H1 (cell line): ENCODE measurements at regions not wholly inside any gene's neighbourhood (a gene's known extent, or its start where the extent isn't known, plus 50 kb on each side); places are given as distances from the start of the nearest gene placed in this dataset.

ENCODE experiments used
- CTCF ChIA-PET: fragments of 300-600 bp; sonication (Branson Sonifier 250); formaldehyde crosslinking; loops from one replicate; lab custom pipeline; 2021; ENCODE audit not compliant: partially characterized antibody; lab: Charles Lee
- POLR2A ChIA-PET: fragments of 300-600 bp; sonication (Branson Sonifier 250); formaldehyde crosslinking; loops from one replicate; lab custom pipeline; 2021; ENCODE audit warnings: inconsistent platforms; ENCODE audit not compliant: partially characterized antibody; lab: Charles Lee
- DNase-seq, 2 experiments: peaks; one replicate each; pipeline versions ENCODE4 v3.0.0 to v3.0.0-alpha.2; 2010 to 2022; ENCODE audit warnings: low spot score in 2 of 2, low read depth in 1 of 2, mixed read lengths in 1 of 2
- FAIRE-seq: peaks from 2 replicates; lab custom pipeline; 2011; peaks lifted over from hg19 to GRCh38; lab: Jason Lieb, UNC
- H2AFZ ChIP-seq: 2 replicates; pipeline ENCODE4 v1.8.1; 2012; ENCODE audit warnings: low read length, inconsistent platforms
- H2AK5ac ChIP-seq: 2 replicates; pipeline ENCODE4 v1.6.1; 2013; ENCODE audit warnings: low read depth, low read length
- H2BK120ac ChIP-seq: replicated peaks from 2 replicates; pipeline ENCODE3; 2013; ENCODE audit warnings: low read depth, low read length, inconsistent platforms
- H2BK12ac ChIP-seq: 2 replicates; pipeline ENCODE4 v1.6.1; 2013; ENCODE audit warnings: low read depth, low read length
- H2BK15ac ChIP-seq: 2 replicates; pipeline ENCODE4 v1.6.1; 2013; ENCODE audit warnings: low read length
- H2BK20ac ChIP-seq: 2 replicates; pipeline ENCODE4 v1.6.1; 2013; ENCODE audit warnings: low read length
- H2BK5ac ChIP-seq: 2 replicates; pipeline ENCODE4 v1.6.1; 2013; ENCODE audit warnings: low read depth, low read length
- H3K14ac ChIP-seq: 2 replicates; pipeline ENCODE4 v1.6.1; 2013; ENCODE audit warnings: inconsistent platforms; ENCODE audit not compliant: insufficient read length
- H3K18ac ChIP-seq: 2 replicates; pipeline ENCODE4 v1.6.1; 2013; ENCODE audit warnings: low read length; ENCODE audit errors: extremely low read depth
- H3K23ac ChIP-seq: 2 replicates; pipeline ENCODE4 v1.6.1; 2013; ENCODE audit warnings: inconsistent platforms; ENCODE audit not compliant: insufficient read length
- H3K23me2 ChIP-seq: 2 replicates; pipeline ENCODE4 v1.6.1; 2013; ENCODE audit warnings: low read depth, low read length
- H3K27ac ChIP-seq: 2 replicates; pipeline ENCODE4 v1.6.1; 2011; ENCODE audit warnings: low read depth, low read length, inconsistent platforms
- H3K27me3 ChIP-seq, 4 experiments: replicated peaks in 1 of 4; 1 replicate in 1 of 4; 2 replicates in 3 of 4; pipeline versions ENCODE4 v1.6.1 to v1.8.1; 2011 to 2013; ENCODE audit warnings: low read length in 3 of 4, mild to moderate bottlenecking in 3 of 4, inconsistent platforms in 2 of 4, mixed read lengths in 2 of 4, moderate library complexity in 1 of 4; ENCODE audit not compliant: control insufficient read depth in 3 of 4, insufficient read depth in 3 of 4; ENCODE audit errors: extremely low read depth in 1 of 4
- H3K36me3 ChIP-seq, 4 experiments: 2 replicates each; pipeline versions ENCODE4 v1.6.1 to v1.8.1; 2011 to 2013; ENCODE audit warnings: mild to moderate bottlenecking in 4 of 4, low read length in 3 of 4, moderate library complexity in 2 of 4, control low read depth in 1 of 4, inconsistent platforms in 1 of 4; ENCODE audit not compliant: insufficient read depth in 4 of 4, control insufficient read depth in 2 of 4
- H3K4ac ChIP-seq: replicated peaks from 2 replicates; pipeline ENCODE3; 2013; ENCODE audit warnings: low read length, low read depth, mixed read lengths, inconsistent platforms; ENCODE audit not compliant: insufficient read length
- H3K4me1 ChIP-seq, 4 experiments: replicated peaks in 1 of 4; 1 replicate in 1 of 4; 2 replicates in 3 of 4; pipeline versions ENCODE4 v1.6.1 to v1.8.1; 2011 to 2013; ENCODE audit warnings: low read length in 3 of 4, inconsistent platforms in 2 of 4, mixed read lengths in 1 of 4; ENCODE audit not compliant: insufficient read depth in 4 of 4, control insufficient read depth in 3 of 4
- H3K4me2 ChIP-seq, 2 experiments: 2 replicates each; pipeline versions ENCODE4 v1.6.1 to v1.8.1; 2011 to 2013; ENCODE audit warnings: low read depth in 2 of 2, low read length in 2 of 2, control low read depth in 1 of 2, inconsistent platforms in 1 of 2, mild to moderate bottlenecking in 1 of 2; ENCODE audit not compliant: insufficient read depth in 1 of 2
- H3K4me3 ChIP-seq, 4 experiments: fragments of 200-600, 300-600 bp in 1 of 4; sonication (generic), shearing (Covaris generic), sonication (Bioruptor Twin) in 1 of 4; 2 replicates each; pipeline versions ENCODE4 v1.5.1 to v1.8.1; 2011 to 2016; ENCODE audit warnings: low read length in 4 of 4, low read depth in 3 of 4, control low read depth in 2 of 4, inconsistent platforms in 2 of 4, mild to moderate bottlenecking in 2 of 4, mixed read lengths in 1 of 4, moderate library complexity in 1 of 4; ENCODE audit not compliant: insufficient read depth in 2 of 4; ENCODE audit errors: extremely low read depth in 1 of 4
- H3K56ac ChIP-seq: replicated peaks from 2 replicates; pipeline ENCODE3; 2013; ENCODE audit warnings: low read depth, mild to moderate bottlenecking, mixed read lengths, low read length, inconsistent platforms; ENCODE audit not compliant: insufficient read length
- H3K79me1 ChIP-seq: 2 replicates; pipeline ENCODE4 v1.6.1; 2013; ENCODE audit warnings: low read depth, low read length, control low read depth
- H3K79me2 ChIP-seq, 2 experiments: 2 replicates each; pipeline versions ENCODE4 v1.6.1 to v1.8.1; 2012 to 2013; ENCODE audit warnings: low read length in 2 of 2, mild to moderate bottlenecking in 2 of 2, inconsistent platforms in 1 of 2; ENCODE audit not compliant: insufficient read depth in 2 of 2, control insufficient read depth in 1 of 2
- H3K9ac ChIP-seq, 4 experiments: replicated peaks in 1 of 4; 1 replicate in 1 of 4; 2 replicates in 3 of 4; pipeline versions ENCODE4 v1.6.1 to v1.8.1; 2011 to 2013; ENCODE audit warnings: low read depth in 3 of 4, low read length in 3 of 4, control low read depth in 2 of 4, mild to moderate bottlenecking in 2 of 4, moderate library complexity in 2 of 4, inconsistent platforms in 1 of 4; ENCODE audit errors: extremely low read depth in 1 of 4
- H3K9me3 ChIP-seq, 2 experiments: 2 replicates each; pipeline versions ENCODE4 v1.6.1 to v1.8.1; 2012 to 2013; ENCODE audit warnings: mild to moderate bottlenecking in 2 of 2, moderate library complexity in 2 of 2, control low read depth in 1 of 2, inconsistent platforms in 1 of 2, low read depth in 1 of 2, low read length in 1 of 2, mixed read lengths in 1 of 2; ENCODE audit not compliant: insufficient read depth in 2 of 2
- H4K20me1 ChIP-seq, 2 experiments: replicated peaks in 1 of 2; 2 replicates each; pipeline versions ENCODE3 to v1.8.1; 2011 to 2013; ENCODE audit warnings: inconsistent platforms in 2 of 2, low read length in 2 of 2, mild to moderate bottlenecking in 1 of 2; ENCODE audit not compliant: insufficient read depth in 2 of 2, control insufficient read depth in 1 of 2
- H4K5ac ChIP-seq: 2 replicates; pipeline ENCODE4 v1.6.1; 2013; ENCODE audit warnings: low read length, low read depth, mixed read lengths, inconsistent platforms; ENCODE audit not compliant: insufficient read length
- H4K8ac ChIP-seq: 2 replicates; pipeline ENCODE4 v1.8.0; 2013; ENCODE audit warnings: mild to moderate bottlenecking, moderate library complexity, low read length, inconsistent platforms; ENCODE audit not compliant: insufficient read depth; ENCODE audit errors: extremely low read depth
- H4K91ac ChIP-seq: replicated peaks from 2 replicates; pipeline ENCODE3; 2013; ENCODE audit warnings: low read length, mixed read lengths, inconsistent platforms; ENCODE audit not compliant: insufficient read length
- BRCA1 ChIP-seq: IDR thresholded peaks from 2 replicates; pipeline ENCODE4 v1.6.1; 2012; ENCODE audit warnings: low read depth, low read length, improper control_type of control experiment
- HDAC2 ChIP-seq, 2 experiments: fragments of 300-600 bp in 1 of 2; sonication (generic) in 1 of 2; IDR thresholded peaks; 2 replicates each; pipeline ENCODE4 v1.6.1; 2011 to 2012; ENCODE audit warnings: low read depth in 2 of 2, low read length in 2 of 2, mild to moderate bottlenecking in 2 of 2, moderate library complexity in 2 of 2, borderline replicate concordance in 1 of 2, inconsistent platforms in 1 of 2
- MAFK ChIP-seq: IDR thresholded peaks from 2 replicates; pipeline ENCODE4 v1.6.1; 2012; ENCODE audit warnings: low read depth, mild to moderate bottlenecking, improper control_type of control experiment, low read length
- RAD21 ChIP-seq, 2 experiments: IDR thresholded peaks in 1 of 2; conservative IDR thresholded peaks in 1 of 2; 2 replicates each; pipeline ENCODE4 v1.6.1; 2011; ENCODE audit warnings: low read depth in 2 of 2, low read length in 2 of 2, improper control_type of control experiment in 1 of 2, inconsistent platforms in 1 of 2, mild to moderate bottlenecking in 1 of 2, moderate library complexity in 1 of 2
- WGBS, 2 experiments: shearing (Covaris generic) in 1 of 2; methylation state at CpG; one replicate each; pipeline versions ENCODE4 v1.1.6 to v1.1.7; 2013 to 2015; ENCODE audit warnings: low lambda C conversion rate in 2 of 2, mixed read lengths in 2 of 2, inconsistent platforms in 1 of 2, low coverage in 1 of 2, missing lambda C conversion rate in 1 of 2; ENCODE audit not compliant: insufficient replicate concordance in 2 of 2, insufficient coverage in 1 of 2, insufficient read length in 1 of 2; ENCODE audit errors: extremely low coverage in 1 of 2, missing lambda C conversion rate in 1 of 2; 5-methylcytosine and 5-hydroxymethylcytosine counted together
- TF ChIP-seq, protein P1 (sequence below), 3 experiments: IDR thresholded peaks; 1 replicate in 2 of 3; 2 replicates in 1 of 3; pipeline versions ENCODE4 v1.5.1 to v1.6.1; 2011; ENCODE audit warnings: low read length in 3 of 3, mild to moderate bottlenecking in 3 of 3, inconsistent platforms in 2 of 3, low read depth in 1 of 3, moderate library complexity in 1 of 3; ENCODE audit not compliant: insufficient read depth in 1 of 3; ENCODE audit errors: control extremely low read depth in 1 of 3

DNA sequence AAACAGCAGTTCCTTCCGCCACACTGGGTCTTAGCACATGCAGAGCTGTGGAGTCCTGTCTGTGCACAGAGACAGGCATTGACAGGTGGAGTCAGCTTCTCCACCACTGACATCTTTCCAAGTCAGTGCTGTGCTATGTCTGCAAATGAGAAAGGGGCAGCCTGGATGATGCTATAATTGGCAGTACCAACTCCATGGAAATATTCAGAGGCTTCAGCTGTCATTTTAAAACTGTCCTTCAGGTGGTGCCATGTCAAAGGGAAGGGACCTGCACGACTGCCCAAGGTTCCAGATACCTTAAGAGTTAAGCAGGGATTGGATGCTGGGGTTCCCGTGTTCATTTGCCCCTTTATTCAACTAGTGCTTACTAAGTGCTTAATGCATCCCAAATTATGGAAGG is 258.0 kb upstream of the PRKCQ start:
- Histone ChIP-seq H3K23me2 (no peaks in the 10 kb centered on the region), H3K4me1 (peaks cover 0 to 2% (median 0%) of the 10 kb centered on the region in 4 experiments; a peak in 1 of 7 replicates), H3K4ac (no peak overlapping the region), H2BK15ac (no peak overlapping the region), H2BK5ac (no peak overlapping the region), H3K56ac (no peak overlapping the region), H2AFZ (no peak overlapping the region), H3K27me3 (no peaks in the 10 kb centered on the region), H4K20me1 (no peaks in the 10 kb centered on the region), H2BK120ac (no peak overlapping the region), H3K4me2 (no peak overlapping the region), H4K8ac (no peak overlapping the region), H3K36me3 (no peaks in the 10 kb centered on the region; a peak in 1 of 8 replicates), H4K5ac (no peak overlapping the region), H3K14ac (no peak overlapping the region), H3K18ac (no peak overlapping the region), H3K27ac (no peak overlapping the region), H3K9ac (no peak overlapping the region), H3K79me1 (no peaks in the 10 kb centered on the region), H4K91ac (no peak overlapping the region), H2BK20ac (no peak overlapping the region; the same call in 1 of the 2 replicates), H3K9me3 (peaks cover 11 to 12% of the 10 kb centered on the region in 2 experiments; a peak in 3 of 4 replicates), H3K23ac (no peak overlapping the region), H2BK12ac (no peak overlapping the region), H2AK5ac (no peak overlapping the region), H3K79me2 (no peaks in the 10 kb centered on the region), H3K4me3 (no peak overlapping the region)
- DNase-seq (no peak), FAIRE-seq (no peak)
- ChIA-PET CTCF (interaction anchor here (0.9 to 1.5 kb wide), 5 partner anchors 13 to 216 kb away, joined by 3 to 4 read pairs (median 4); no protein-coding TSS in a partner anchor), POLR2A (no interaction called here)
- WGBS, 2 experiments = 88% methylated on average over 3 of the region's 3 CpGs; no CpG with 5 or more reads in 1 of the 2 experiments
- TF ChIP-seq RAD21 (IDR thresholded peaks at IDR 0.05 in 1 of 2, conservative IDR thresholded peaks at IDR 0.05 in 1 of 2; ENCODE audit: low read depth in 2 of 2, low read length in 2 of 2) (peak; percentile 50 to 66), MAFK (no peak), BRCA1 (no peak), HDAC2 (IDR thresholded peaks at IDR 0.05; ENCODE audit: borderline replicate concordance in 1 of 2, low read depth in 2 of 2, low read length in 2 of 2) (no peak)
- TF ChIP-seq, protein P1, sequence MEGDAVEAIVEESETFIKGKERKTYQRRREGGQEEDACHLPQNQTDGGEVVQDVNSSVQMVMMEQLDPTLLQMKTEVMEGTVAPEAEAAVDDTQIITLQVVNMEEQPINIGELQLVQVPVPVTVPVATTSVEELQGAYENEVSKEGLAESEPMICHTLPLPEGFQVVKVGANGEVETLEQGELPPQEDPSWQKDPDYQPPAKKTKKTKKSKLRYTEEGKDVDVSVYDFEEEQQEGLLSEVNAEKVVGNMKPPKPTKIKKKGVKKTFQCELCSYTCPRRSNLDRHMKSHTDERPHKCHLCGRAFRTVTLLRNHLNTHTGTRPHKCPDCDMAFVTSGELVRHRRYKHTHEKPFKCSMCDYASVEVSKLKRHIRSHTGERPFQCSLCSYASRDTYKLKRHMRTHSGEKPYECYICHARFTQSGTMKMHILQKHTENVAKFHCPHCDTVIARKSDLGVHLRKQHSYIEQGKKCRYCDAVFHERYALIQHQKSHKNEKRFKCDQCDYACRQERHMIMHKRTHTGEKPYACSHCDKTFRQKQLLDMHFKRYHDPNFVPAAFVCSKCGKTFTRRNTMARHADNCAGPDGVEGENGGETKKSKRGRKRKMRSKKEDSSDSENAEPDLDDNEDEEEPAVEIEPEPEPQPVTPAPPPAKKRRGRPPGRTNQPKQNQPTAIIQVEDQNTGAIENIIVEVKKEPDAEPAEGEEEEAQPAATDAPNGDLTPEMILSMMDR (IDR thresholded peaks at IDR 0.05; ENCODE audit: control extremely low read depth in 1 of 3, insufficient read depth in 1 of 3, low read depth in 1 of 3, low read length in 3 of 3) = peak; percentile 17 to 55 (median 17); a peak in 3 of 4 replicates
